ENCODE measurements at regions not wholly inside any gene's neighbourhood (a gene's known extent, or its start where the extent isn't known, plus 50 kb on each side); places are given as distances from the start of the nearest gene placed in this dataset.

- TF ChIP-seq EZH2 (IDR thresholded peaks at IDR 0.05) (no peak), POLR2AphosphoS5 (IDR thresholded peaks at IDR 0.05; ENCODE audit: borderline replicate concordance, low read depth, low read length) (no peak)
Observed at GRCh38 chr16:64880006-64880405, 241.9 kb downstream of the CDH11 start.

Measured in SK-N-MC (cell line).